IMR-90 (cell line): ENCODE measurements at regions not wholly inside any gene's neighbourhood (a gene's known extent, or its start where the extent isn't known, plus 50 kb on each side); places are given as distances from the start of the nearest gene placed in this dataset.

Experiments
- ATAC-seq: fragments of 200-7000 bp; cut with Tn5 transposase; 2 replicates; pipeline ENCODE4 v1.9.1; 2020; ENCODE audit warnings: low read depth, mild to moderate bottlenecking, moderate library complexity
- BruUV-seq: library from RNA; stranded (reverse); fragments of 400-500 nt; replicated peaks from 2 replicates; lab custom pipeline; 2021; lab: Mats Ljungman, UMichigan
- CTCF ChIA-PET: fragments of 300-600 bp; formaldehyde crosslinking; extraction: SDS; loops from one replicate; lab custom pipeline; 2021; ENCODE audit warnings: antibody characterized with exemption; lab: Yijun Ruan, JAX
- POLR2A ChIA-PET: fragments of 300-600 bp; sonication (Branson Sonifier 250); formaldehyde crosslinking; loops from one replicate; lab custom pipeline; 2022; ENCODE audit warnings: antibody characterized with exemption; ENCODE audit not compliant: unreplicated experiment; lab: Charles Lee
- DNase-seq: peaks from one replicate; pipeline ENCODE4 v3.0.0; 2013
- H2AFZ ChIP-seq: replicated peaks from 2 replicates; pipeline ENCODE3; 2013; ENCODE audit warnings: low read length, mild to moderate bottlenecking; ENCODE audit not compliant: poor library complexity
- H2AK5ac ChIP-seq: 2 replicates; pipeline ENCODE4 v1.6.1; 2013; ENCODE audit warnings: low read depth, low read length, inconsistent platforms
- H2AK9ac ChIP-seq: replicated peaks from 2 replicates; pipeline ENCODE3; 2013; ENCODE audit warnings: mild to moderate bottlenecking, low read depth, low read length, moderate library complexity; ENCODE audit not compliant: poor library complexity
- H2BK120ac ChIP-seq: 2 replicates; pipeline ENCODE4 v1.6.1; 2013; ENCODE audit warnings: low read depth, low read length, inconsistent platforms
- H2BK15ac ChIP-seq: 3 replicates; pipeline ENCODE4 v1.6.1; 2013; ENCODE audit warnings: low read depth, low read length, inconsistent platforms
- H2BK20ac ChIP-seq: 2 replicates; pipeline ENCODE4 v1.6.1; 2013; ENCODE audit warnings: low read depth, mild to moderate bottlenecking, inconsistent platforms, low read length, moderate library complexity
- H2BK5ac ChIP-seq: 2 replicates; pipeline ENCODE4 v1.6.1; 2013; ENCODE audit warnings: mild to moderate bottlenecking, low read depth, low read length, inconsistent platforms; ENCODE audit not compliant: poor library complexity, severe bottlenecking
- H3K14ac ChIP-seq: replicated peaks from 2 replicates; pipeline ENCODE4 v1.6.1; 2013; ENCODE audit warnings: low read depth, low read length, inconsistent platforms
- H3K18ac ChIP-seq: 2 replicates; pipeline ENCODE4 v1.6.1; 2013; ENCODE audit warnings: low read depth, low read length, control low read depth
- H3K23ac ChIP-seq: 2 replicates; pipeline ENCODE4 v1.6.1; 2013; ENCODE audit warnings: low read depth, low read length, inconsistent platforms
- H3K27ac ChIP-seq: 2 replicates; pipeline ENCODE4 v1.5.1; 2013; ENCODE audit warnings: mild to moderate bottlenecking, control low read depth, low read length; ENCODE audit not compliant: insufficient read depth
- H3K27me3 ChIP-seq: 2 replicates; pipeline ENCODE4 v1.6.1; 2013; ENCODE audit warnings: low read length; ENCODE audit not compliant: control insufficient read depth, insufficient read depth
- H3K36me3 ChIP-seq: 2 replicates; pipeline ENCODE4 v1.6.1; 2013; ENCODE audit warnings: low read length, mixed read lengths; ENCODE audit not compliant: control insufficient read depth, insufficient read depth
- H3K4ac ChIP-seq: 2 replicates; pipeline ENCODE4 v1.6.1; 2013; ENCODE audit warnings: low read depth, low read length, inconsistent platforms
- H3K4me1 ChIP-seq: 2 replicates; pipeline ENCODE4 v1.6.1; 2013; ENCODE audit warnings: low read length, mixed read lengths; ENCODE audit not compliant: control insufficient read depth, insufficient read depth
- H3K4me2 ChIP-seq: 2 replicates; pipeline ENCODE4 v1.6.1; 2013; ENCODE audit warnings: low read depth, mild to moderate bottlenecking, control low read depth, low read length, moderate library complexity
- H3K4me3 ChIP-seq: 2 replicates; pipeline ENCODE4 v1.5.1; 2013; ENCODE audit warnings: low read depth, mild to moderate bottlenecking, control low read depth, low read length, moderate library complexity; ENCODE audit not compliant: insufficient read depth
- H3K56ac ChIP-seq: 2 replicates; pipeline ENCODE4 v1.6.1; 2013; ENCODE audit warnings: low read length, inconsistent platforms; ENCODE audit not compliant: insufficient read depth; ENCODE audit errors: extremely low read depth
- H3K79me1 ChIP-seq, 2 experiments: 2 replicates each; pipeline ENCODE4 v1.6.1; 2013; ENCODE audit warnings: low read length in 2 of 2, inconsistent platforms in 1 of 2, low read depth in 1 of 2
- H3K9ac ChIP-seq: 2 replicates; pipeline ENCODE4 v1.6.1; 2013; ENCODE audit warnings: low read depth, low read length, control low read depth
- H3K9me1 ChIP-seq: 2 replicates; pipeline ENCODE4 v1.6.1; 2013; ENCODE audit warnings: low read length, inconsistent platforms; ENCODE audit not compliant: insufficient read depth
- H3K9me3 ChIP-seq: 2 replicates; pipeline ENCODE4 v1.6.1; 2013; ENCODE audit warnings: low read length; ENCODE audit not compliant: control insufficient read depth, insufficient read depth
- H4K20me1 ChIP-seq: 2 replicates; pipeline ENCODE4 v1.6.1; 2013; ENCODE audit warnings: low read length, inconsistent platforms; ENCODE audit not compliant: insufficient read depth
- H4K5ac ChIP-seq: 2 replicates; pipeline ENCODE4 v1.6.1; 2013; ENCODE audit warnings: mild to moderate bottlenecking, low read depth, low read length, control low read depth
- H4K8ac ChIP-seq, 2 experiments: 2 replicates each; pipeline ENCODE4 v1.6.1; 2013; ENCODE audit warnings: low read depth in 2 of 2, low read length in 2 of 2, control low read depth in 1 of 2, inconsistent platforms in 1 of 2
- H4K91ac ChIP-seq: 2 replicates; pipeline ENCODE4 v1.6.1; 2013; ENCODE audit warnings: low read depth, low read length, inconsistent platforms; ENCODE audit not compliant: insufficient read depth
- SMC3 ChIP-seq: fragments of 150-350 bp; IDR thresholded peaks from 2 replicates; pipeline ENCODE4 v1.6.1; 2016; ENCODE audit warnings: low read depth, mild to moderate bottlenecking, antibody characterized with exemption, low read length, moderate library complexity
- WGBS, 2 experiments: methylation state at CpG; one replicate each; pipeline versions ENCODE4 v1.1.5 to v1.1.7; 2013; ENCODE audit warnings: missing lambda C conversion rate in 2 of 2; ENCODE audit not compliant: insufficient read length in 1 of 2; ENCODE audit errors: extremely low coverage in 2 of 2; 5-methylcytosine and 5-hydroxymethylcytosine counted together
- dilution Hi-C: fragments of 300-500 bp; cut with HindIII; formaldehyde crosslinking; loops from one replicate; pipeline ENCODE4 v1.14.3; 2018; ENCODE audit warnings: low sequenced_read_pairs; ENCODE audit not compliant: unreplicated experiment
- in situ Hi-C: fragments of 300-500 bp; cut with MboI; formaldehyde crosslinking; loops from 3 replicates; pipeline ENCODE4 v1.14.3; 2019; ENCODE audit warnings: low sequenced_read_pairs, inconsistent platforms, mixed read lengths
- intact Hi-C: fragments of 100-400 bp; cut with micrococcal nuclease; formaldehyde crosslinking; loops from 2 replicates; pipeline ENCODE4 v1.10.0; 2022
- TF ChIP-seq, protein P1 (sequence below): fragments of 150-350 bp; IDR thresholded peaks from 2 replicates; pipeline ENCODE4 v1.6.1; 2017; ENCODE audit warnings: mild to moderate bottlenecking, antibody characterized with exemption, low read length, low read depth

DNA sequence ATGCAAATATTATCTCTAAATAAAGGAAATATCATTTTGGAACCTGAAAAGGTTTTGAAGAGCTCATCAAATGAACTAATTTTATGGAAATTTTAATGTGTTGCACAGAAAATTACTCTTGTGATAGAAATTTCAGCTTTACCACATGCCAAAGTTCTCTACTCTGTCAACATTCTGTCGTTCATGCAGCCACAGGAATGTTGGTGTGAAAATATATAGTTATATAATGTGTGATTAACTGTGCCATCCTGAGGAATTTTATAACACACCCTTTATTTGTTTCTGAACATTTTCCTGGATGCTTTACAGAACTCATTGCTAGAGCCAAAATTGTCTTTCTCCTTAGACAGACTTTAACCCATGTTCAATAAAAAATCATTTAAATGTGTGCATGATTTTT lies 202.5 kb upstream of the SLC8A1 start:
- Histone ChIP-seq H3K79me1 (no peaks in the 10 kb centered on the region), H2AFZ (no peak overlapping the region), H2BK15ac (no peak overlapping the region), H3K27ac (no peak overlapping the region), H3K9me1 (no peaks in the 10 kb centered on the region), H2BK20ac (no peak overlapping the region), H3K56ac (no peak overlapping the region), H3K4ac (no peak overlapping the region), H4K91ac (no peak overlapping the region), H4K20me1 (no peaks in the 10 kb centered on the region), H3K18ac (no peak overlapping the region), H3K4me1 (no peaks in the 10 kb centered on the region), H3K4me2 (no peak overlapping the region), H2AK5ac (no peak overlapping the region), H3K9me3 (no peaks in the 10 kb centered on the region), H3K4me3 (no peak overlapping the region), H3K36me3 (no peaks in the 10 kb centered on the region), H3K9ac (no peak overlapping the region), H2AK9ac (no peak overlapping the region), H3K27me3 (no peaks in the 10 kb centered on the region), H2BK5ac (no peak overlapping the region), H3K23ac (no peak overlapping the region), H2BK120ac (no peak overlapping the region), H4K5ac (no peak overlapping the region), H4K8ac (no peak overlapping the region), H3K14ac (no peak overlapping the region)
- dilution Hi-C loops (no loop called here), intact Hi-C loops (no loop called here), in situ Hi-C loops (no loop called here)
- CTCF ChIA-PET = interaction anchor here (1.3 kb wide), 1 partner anchor 17 kb away, joined by 3 read pairs; no protein-coding TSS in a partner anchor
- POLR2A ChIA-PET = no interaction called here
- TF ChIP-seq SMC3 = no peak
- TF ChIP-seq, protein P1, sequence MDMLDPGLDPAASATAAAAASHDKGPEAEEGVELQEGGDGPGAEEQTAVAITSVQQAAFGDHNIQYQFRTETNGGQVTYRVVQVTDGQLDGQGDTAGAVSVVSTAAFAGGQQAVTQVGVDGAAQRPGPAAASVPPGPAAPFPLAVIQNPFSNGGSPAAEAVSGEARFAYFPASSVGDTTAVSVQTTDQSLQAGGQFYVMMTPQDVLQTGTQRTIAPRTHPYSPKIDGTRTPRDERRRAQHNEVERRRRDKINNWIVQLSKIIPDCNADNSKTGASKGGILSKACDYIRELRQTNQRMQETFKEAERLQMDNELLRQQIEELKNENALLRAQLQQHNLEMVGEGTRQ = no peak
- DNase-seq (no peak), ATAC-seq (no peak)
- no CpG with 5 or more reads among the region's 1 CpG for WGBS, 2 experiments
- BruUV-seq = no TSS peak
